Effector memory CD8-positive, alpha-beta T cell (primary cell): ENCODE measurements at regions not wholly inside any gene's neighbourhood (a gene's known extent, or its start where the extent isn't known, plus 50 kb on each side); places are given as distances from the start of the nearest gene placed in this dataset.
"Not testable (repeated sequence)": the region's sequence is repeated elsewhere in the genome, so short reads cannot be mapped to it uniquely, and the experiment has no call there.

Experiments
- ATAC-seq: fragments of 150-1000 bp; cut with Tn5 transposase; replicated peaks from 2 replicates; pipeline ENCODE4 v1.10.0; 2021; ENCODE audit warnings: mild to moderate bottlenecking, moderate library complexity
- DNase-seq, 3 experiments: peaks; one replicate each; pipeline ENCODE4 v3.0.0; 2021
- H3K27ac Mint-ChIP-seq, 2 donors: one replicate each; pipeline ENCODE4 v1.8.0; 2022; ENCODE audit warnings: mild to moderate bottlenecking in 2 of 2, mixed read lengths in 2 of 2, moderate library complexity in 2 of 2
- H3K27me3 Mint-ChIP-seq, 2 donors: one replicate each; pipeline ENCODE4 v1.8.0; 2022; ENCODE audit warnings: mixed read lengths in 2 of 2
- H3K36me3 Mint-ChIP-seq: one replicate; pipeline ENCODE4 v1.8.0; 2022; ENCODE audit warnings: mild to moderate bottlenecking, moderate library complexity, mixed read lengths; ENCODE audit not compliant: insufficient read depth
- H3K4me1 Mint-ChIP-seq, 2 donors: one replicate each; pipeline ENCODE4 v1.8.0; 2022; ENCODE audit warnings: low read depth in 2 of 2, mixed read lengths in 2 of 2
- H3K4me3 Mint-ChIP-seq, 2 donors: one replicate each; pipeline ENCODE4 v1.8.0; 2022; ENCODE audit warnings: mild to moderate bottlenecking in 2 of 2, mixed read lengths in 2 of 2, moderate library complexity in 2 of 2
- H3K9me3 Mint-ChIP-seq, 2 donors: one replicate each; pipeline ENCODE4 v1.8.0; 2022; ENCODE audit warnings: mixed read lengths in 2 of 2

- DNase-seq (no peak), ATAC-seq (no peak)
- peaks cover 10 to 17% of the 10 kb centered on the region in 2 donors for H3K27me3 Mint-ChIP-seq
- H3K36me3 Mint-ChIP-seq: no peaks in the 10 kb centered on the region
- H3K27ac Mint-ChIP-seq: no peak overlapping the region
- H3K4me1 Mint-ChIP-seq: peaks cover 0 to 2% of the 10 kb centered on the region in 2 donors
- H3K9me3 Mint-ChIP-seq: no peaks in the 10 kb centered on the region
- H3K4me3 Mint-ChIP-seq: no peak overlapping the region
Measured at GRCh38 chr6:163867518-163868292, 453.2 kb downstream of the QKI start.

- DNase-seq (no peak), ATAC-seq (no peak)
- H3K9me3 Mint-ChIP-seq: no peaks in the 10 kb centered on the region
- H3K4me1 Mint-ChIP-seq: peaks cover 0 to 2% of the 10 kb centered on the region in 2 donors
- no peaks in the 10 kb centered on the region for H3K36me3 Mint-ChIP-seq
- no peak overlapping the region for H3K4me3 Mint-ChIP-seq
- H3K27me3 Mint-ChIP-seq: peaks cover 10 to 25% of the 10 kb centered on the region in 2 donors
- H3K27ac Mint-ChIP-seq: no peak overlapping the region
Measured at GRCh38 chr6:163866192-163866591, 451.7 kb downstream of the QKI start.

- no peak overlapping the region for H3K27ac Mint-ChIP-seq
- no peak overlapping the region for H3K4me3 Mint-ChIP-seq
- H3K4me1 Mint-ChIP-seq: peaks cover 0 to 2% of the 10 kb centered on the region in 2 donors
- no peaks in the 10 kb centered on the region for H3K9me3 Mint-ChIP-seq
- ATAC-seq (no peak), DNase-seq (no peak)
- H3K36me3 Mint-ChIP-seq: no peaks in the 10 kb centered on the region
- H3K27me3 Mint-ChIP-seq: peaks cover 10 to 25% of the 10 kb centered on the region in 2 donors
Measured at GRCh38 chr6:163863565-163863964, 449.0 kb downstream of the QKI start.

- Mint-ChIP-seq H3K4me1 (peaks cover 0 to 4% of the 10 kb centered on the region in 2 donors), H3K9me3 (no peaks in the 10 kb centered on the region), H3K27me3 (peaks cover 9 to 25% of the 10 kb centered on the region in 2 donors), H3K27ac (no peak overlapping the region), H3K36me3 (no peaks in the 10 kb centered on the region), H3K4me3 (no peak overlapping the region)
- DNase-seq (no peak), ATAC-seq (no peak)
Measured at GRCh38 chr6:163862701-163863100, 448.2 kb downstream of the QKI start.

GRCh38 chr6:163861627-163862026, 447.1 kb downstream of the QKI start:
- Mint-ChIP-seq H3K27me3 (peaks cover 0 to 14% of the 10 kb centered on the region in 2 donors), H3K27ac (no peak overlapping the region), H3K4me1 (peaks cover 0 to 2% of the 10 kb centered on the region in 2 donors), H3K9me3 (no peaks in the 10 kb centered on the region), H3K4me3 (no peak overlapping the region), H3K36me3 (no peaks in the 10 kb centered on the region)
- DNase-seq (no peak), ATAC-seq (no peak)

GRCh38 chr6:163860287-163861081, 446.0 kb downstream of the QKI start:
- Mint-ChIP-seq H3K36me3 (no peaks in the 10 kb centered on the region), H3K27me3 (peaks cover 0 to 20% of the 10 kb centered on the region in 2 donors), H3K9me3 (no peaks in the 10 kb centered on the region), H3K4me3 (no peak overlapping the region), H3K27ac (no peak overlapping the region), H3K4me1 (peaks cover 0 to 2% of the 10 kb centered on the region in 2 donors)
- DNase-seq (no peak), ATAC-seq (no peak)

GRCh38 chr6:163858870-163859269, 444.4 kb downstream of the QKI start:
- not testable (repeated sequence) for ATAC-seq, H3K4me1 Mint-ChIP-seq, H3K27ac Mint-ChIP-seq, DNase-seq, H3K36me3 Mint-ChIP-seq, H3K4me3 Mint-ChIP-seq, H3K9me3 Mint-ChIP-seq
- peaks cover 0 to 23% of the 10 kb centered on the region in 2 donors for H3K27me3 Mint-ChIP-seq

GRCh38 chr6:163857421-163857820, 442.9 kb downstream of the QKI start:
- Mint-ChIP-seq H3K4me3 (no peak overlapping the region), H3K27ac (no peak overlapping the region), H3K4me1 (peaks cover 0 to 2% of the 10 kb centered on the region in 2 donors), H3K9me3 (no peaks in the 10 kb centered on the region), H3K36me3 (no peaks in the 10 kb centered on the region), H3K27me3 (peaks cover 0 to 16% of the 10 kb centered on the region in 2 donors)
- DNase-seq (no peak), ATAC-seq (no peak)

- no peaks in the 10 kb centered on the region for H3K36me3 Mint-ChIP-seq
- H3K9me3 Mint-ChIP-seq: peaks cover 5 to 17% of the 10 kb centered on the region in 2 donors
- ATAC-seq (no peak), DNase-seq (no peak)
- no peaks in the 10 kb centered on the region for H3K4me1 Mint-ChIP-seq
- peaks cover 5 to 7% of the 10 kb centered on the region in 2 donors for H3K27me3 Mint-ChIP-seq
- no peak overlapping the region for H3K4me3 Mint-ChIP-seq
- no peak overlapping the region for H3K27ac Mint-ChIP-seq
Measured at GRCh38 chr6:163850874-163851273, 436.4 kb downstream of the QKI start.

- Mint-ChIP-seq H3K27ac (no peak overlapping the region), H3K36me3 (no peaks in the 10 kb centered on the region), H3K9me3 (peaks cover 0 to 24% of the 10 kb centered on the region in 2 donors), H3K4me3 (no peak overlapping the region), H3K4me1 (no peaks in the 10 kb centered on the region), H3K27me3 (no peaks in the 10 kb centered on the region)
- ATAC-seq (no peak), DNase-seq (no peak)
Measured at GRCh38 chr6:163844761-163845160, 430.2 kb downstream of the QKI start.

GRCh38 chr6:163844357-163844756, 429.8 kb downstream of the QKI start:
- DNase-seq (no peak), ATAC-seq (no peak)
- Mint-ChIP-seq H3K36me3 (no peaks in the 10 kb centered on the region), H3K4me1 (no peaks in the 10 kb centered on the region), H3K27me3 (no peaks in the 10 kb centered on the region), H3K9me3 (peaks cover 0 to 21% of the 10 kb centered on the region in 2 donors), H3K4me3 (no peak overlapping the region), H3K27ac (no peak overlapping the region)

GRCh38 chr6:163843218-163843617, 428.7 kb downstream of the QKI start:
- DNase-seq (no peak), ATAC-seq (no peak)
- Mint-ChIP-seq H3K4me3 (no peak overlapping the region), H3K9me3 (peaks cover 0 to 15% of the 10 kb centered on the region in 2 donors), H3K27me3 (no peaks in the 10 kb centered on the region), H3K4me1 (no peaks in the 10 kb centered on the region), H3K27ac (no peak overlapping the region), H3K36me3 (no peaks in the 10 kb centered on the region)

- Mint-ChIP-seq H3K27me3 (peaks cover 0 to 4% of the 10 kb centered on the region in 2 donors), H3K4me3 (no peak overlapping the region), H3K27ac (no peak overlapping the region), H3K36me3 (no peaks in the 10 kb centered on the region), H3K4me1 (no peaks in the 10 kb centered on the region), H3K9me3 (peaks cover 0 to 15% of the 10 kb centered on the region in 2 donors)
- ATAC-seq (no peak), DNase-seq (no peak)
Measured at GRCh38 chr6:163842467-163842866, 427.9 kb downstream of the QKI start.

GRCh38 chr6:163841733-163842132, 427.2 kb downstream of the QKI start:
- DNase-seq: no peak
- no peak for ATAC-seq
- H3K4me3 Mint-ChIP-seq: no peak overlapping the region
- no peaks in the 10 kb centered on the region for H3K4me1 Mint-ChIP-seq
- H3K9me3 Mint-ChIP-seq: peaks cover 0 to 15% of the 10 kb centered on the region in 2 donors
- no peaks in the 10 kb centered on the region for H3K36me3 Mint-ChIP-seq
- peaks cover 0 to 11% of the 10 kb centered on the region in 2 donors for H3K27me3 Mint-ChIP-seq
- H3K27ac Mint-ChIP-seq: no peak overlapping the region
